ENCODE measurements at regions not wholly inside any gene's neighbourhood (a gene's known extent, or its start where the extent isn't known, plus 50 kb on each side); places are given as distances from the start of the nearest gene placed in this dataset.

GRCh38 chr6:150544793-150545192 lies 54.9 kb upstream of the PLEKHG1 start:
- no peak overlapping the region for H3K27ac ChIP-seq (ENCODE audit: control insufficient read depth, insufficient read depth, low read length)
- TF ChIP-seq, protein P1, sequence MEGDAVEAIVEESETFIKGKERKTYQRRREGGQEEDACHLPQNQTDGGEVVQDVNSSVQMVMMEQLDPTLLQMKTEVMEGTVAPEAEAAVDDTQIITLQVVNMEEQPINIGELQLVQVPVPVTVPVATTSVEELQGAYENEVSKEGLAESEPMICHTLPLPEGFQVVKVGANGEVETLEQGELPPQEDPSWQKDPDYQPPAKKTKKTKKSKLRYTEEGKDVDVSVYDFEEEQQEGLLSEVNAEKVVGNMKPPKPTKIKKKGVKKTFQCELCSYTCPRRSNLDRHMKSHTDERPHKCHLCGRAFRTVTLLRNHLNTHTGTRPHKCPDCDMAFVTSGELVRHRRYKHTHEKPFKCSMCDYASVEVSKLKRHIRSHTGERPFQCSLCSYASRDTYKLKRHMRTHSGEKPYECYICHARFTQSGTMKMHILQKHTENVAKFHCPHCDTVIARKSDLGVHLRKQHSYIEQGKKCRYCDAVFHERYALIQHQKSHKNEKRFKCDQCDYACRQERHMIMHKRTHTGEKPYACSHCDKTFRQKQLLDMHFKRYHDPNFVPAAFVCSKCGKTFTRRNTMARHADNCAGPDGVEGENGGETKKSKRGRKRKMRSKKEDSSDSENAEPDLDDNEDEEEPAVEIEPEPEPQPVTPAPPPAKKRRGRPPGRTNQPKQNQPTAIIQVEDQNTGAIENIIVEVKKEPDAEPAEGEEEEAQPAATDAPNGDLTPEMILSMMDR (optimal IDR thresholded peaks at IDR 0.05 in 1 of 3, IDR thresholded peaks at IDR 0.05 in 1 of 3, conservative IDR thresholded peaks at IDR 0.05 in 1 of 3; ENCODE audit: extremely low read depth in 1 of 3, insufficient read depth in 2 of 3, low read length in 3 of 3): no peak
- TF ChIP-seq EZH2 (IDR thresholded peaks at IDR 0.05; ENCODE audit: low read length): no peak
- no peaks in the 10 kb centered on the region for H3K9me1 ChIP-seq (ENCODE audit: control insufficient read depth, extremely low read depth, insufficient read depth, low read length)
- no peak overlapping the region for H3K9ac ChIP-seq (ENCODE audit: control insufficient read depth, extremely low read depth, insufficient read depth, low read length)
- H3K27me3 ChIP-seq (ENCODE audit: control insufficient read depth, extremely low read depth, insufficient read depth, low read length): peaks cover 42% of the 10 kb centered on the region
- no peaks in the 10 kb centered on the region for H3K9me3 ChIP-seq (ENCODE audit: control insufficient read depth, low read depth, low read length)
- no peak for DNase-seq (ENCODE audit: low read depth, low spot score)
- no peaks in the 10 kb centered on the region for H3K36me3 ChIP-seq (ENCODE audit: control insufficient read depth in 2 of 2, extremely low read depth in 1 of 2, insufficient read depth in 2 of 2, low read length in 2 of 2)
- no peaks in the 10 kb centered on the region for H3K4me1 ChIP-seq (ENCODE audit: control insufficient read depth, extremely low read depth, insufficient read depth, low read length)
- dilution Hi-C loops (cut with MboI; ENCODE audit: extremely low pct_ligation_motif_present, low sequenced_read_pairs): no loop called here
- no peak overlapping the region for H2AFZ ChIP-seq (ENCODE audit: control insufficient read depth, low read length)
- no peak overlapping the region for H3K4me3 ChIP-seq (ENCODE audit: control insufficient read depth in 2 of 3, extremely low read depth in 1 of 3, insufficient read depth in 2 of 3, low read depth in 1 of 3, low read length in 3 of 3)
- H3K79me2 ChIP-seq (ENCODE audit: control insufficient read depth, insufficient read depth, low read length): no peaks in the 10 kb centered on the region
- no peak for FAIRE-seq
- no peak overlapping the region for H3K4me2 ChIP-seq (ENCODE audit: control insufficient read depth, extremely low read depth, insufficient read depth, low read depth, low read length)
- no peaks in the 10 kb centered on the region for H4K20me1 ChIP-seq (ENCODE audit: control insufficient read depth, extremely low read depth, insufficient read depth, low read length)

GRCh38 chr6:150546457-150546856 lies 53.2 kb upstream of the PLEKHG1 start:
- no peak overlapping the region for H3K4me2 ChIP-seq (ENCODE audit: control insufficient read depth, extremely low read depth, insufficient read depth, low read depth, low read length)
- no peak overlapping the region for H3K27ac ChIP-seq (ENCODE audit: control insufficient read depth, insufficient read depth, low read length)
- H3K79me2 ChIP-seq (ENCODE audit: control insufficient read depth, insufficient read depth, low read length): no peaks in the 10 kb centered on the region
- no peak overlapping the region for H2AFZ ChIP-seq (ENCODE audit: control insufficient read depth, low read length)
- H3K27me3 ChIP-seq (ENCODE audit: control insufficient read depth, extremely low read depth, insufficient read depth, low read length): peaks cover 42% of the 10 kb centered on the region
- dilution Hi-C loops (cut with MboI; ENCODE audit: extremely low pct_ligation_motif_present, low sequenced_read_pairs): no loop called here
- no peaks in the 10 kb centered on the region for H3K4me1 ChIP-seq (ENCODE audit: control insufficient read depth, extremely low read depth, insufficient read depth, low read length)
- TF ChIP-seq EZH2 (IDR thresholded peaks at IDR 0.05; ENCODE audit: low read length): no peak
- TF ChIP-seq, protein P1 (optimal IDR thresholded peaks at IDR 0.05 in 1 of 3, IDR thresholded peaks at IDR 0.05 in 1 of 3, conservative IDR thresholded peaks at IDR 0.05 in 1 of 3; ENCODE audit: extremely low read depth in 1 of 3, insufficient read depth in 2 of 3, low read length in 3 of 3): no peak
- H4K20me1 ChIP-seq (ENCODE audit: control insufficient read depth, extremely low read depth, insufficient read depth, low read length): no peaks in the 10 kb centered on the region
- no peak overlapping the region for H3K4me3 ChIP-seq (ENCODE audit: control insufficient read depth in 2 of 3, extremely low read depth in 1 of 3, insufficient read depth in 2 of 3, low read depth in 1 of 3, low read length in 3 of 3)
- H3K9me3 ChIP-seq (ENCODE audit: control insufficient read depth, low read depth, low read length): no peaks in the 10 kb centered on the region
- FAIRE-seq: no peak
- DNase-seq (ENCODE audit: low read depth, low spot score): no peak
- H3K9ac ChIP-seq (ENCODE audit: control insufficient read depth, extremely low read depth, insufficient read depth, low read length): no peak overlapping the region
- no peaks in the 10 kb centered on the region for H3K9me1 ChIP-seq (ENCODE audit: control insufficient read depth, extremely low read depth, insufficient read depth, low read length)
- H3K36me3 ChIP-seq (ENCODE audit: control insufficient read depth in 2 of 2, extremely low read depth in 1 of 2, insufficient read depth in 2 of 2, low read length in 2 of 2): no peaks in the 10 kb centered on the region

Data from keratinocyte (primary cell).